ENCODE measurements at regions not wholly inside any gene's neighbourhood (a gene's known extent, or its start where the extent isn't known, plus 50 kb on each side); places are given as distances from the start of the nearest gene placed in this dataset.

GRCh38 chr1:19547814-19548213, 62.5 kb upstream of the CAPZB start:
- H3K4me2 ChIP-seq (ENCODE audit: insufficient read depth, low read length): no peak overlapping the region
- no peak overlapping the region for H3K27ac ChIP-seq (ENCODE audit: insufficient read depth, low read depth, low read length)
- no peak overlapping the region for H3K9ac ChIP-seq (replicated peaks; ENCODE audit: extremely low read depth, insufficient read depth, low read length)
- H3K9me3 ChIP-seq (replicated peaks; ENCODE audit: control insufficient read depth, insufficient read depth, low read length): no peaks in the 10 kb centered on the region
- peaks cover 0 to 2% of the 10 kb centered on the region in 2 experiments for H3K27me3 ChIP-seq (ENCODE audit: control insufficient read depth in 2 of 2, insufficient read depth in 2 of 2, low read length in 2 of 2)
- intact Hi-C loops (cut with micrococcal nuclease) (no loop called here), dilution Hi-C loops (cut with MboI; ENCODE audit: extremely low pct_ligation_motif_present, low sequenced_read_pairs) (no loop called here)
- H3K4me1 ChIP-seq (ENCODE audit: control insufficient read depth, extremely low read depth, insufficient read depth, low read length): no peaks in the 10 kb centered on the region
- no peaks in the 10 kb centered on the region for H4K20me1 ChIP-seq (replicated peaks; ENCODE audit: control insufficient read depth, extremely low read depth, insufficient read depth, low read length)
- no peak for FAIRE-seq
- no peak overlapping the region for H2AFZ ChIP-seq (ENCODE audit: low read depth, low read length)
- POLR2A ChIA-PET: no interaction called here
- no TSS peak for BruUV-seq (replicated peaks)
- no peaks in the 10 kb centered on the region for H3K9me1 ChIP-seq (replicated peaks; ENCODE audit: control insufficient read depth, extremely low read depth, insufficient read depth, low read length)
- no peaks in the 10 kb centered on the region for H3K79me2 ChIP-seq (ENCODE audit: control insufficient read depth, insufficient read depth, low read length)
- CTCF ChIA-PET: no interaction called here
- H3K36me3 ChIP-seq (ENCODE audit: control insufficient read depth in 2 of 2, extremely low read depth in 1 of 2, insufficient read depth in 2 of 2, low read length in 2 of 2): no peaks in the 10 kb centered on the region
- no peak for DNase-seq (ENCODE audit: low read depth, low spot score)
- no peak overlapping the region for H3K4me3 ChIP-seq (replicated peaks in 1 of 3; ENCODE audit: insufficient read depth in 1 of 3, low read depth in 1 of 3, low read length in 3 of 3)
- TF ChIP-seq POLR2A (IDR thresholded peaks at IDR 0.05; ENCODE audit: low read depth, low read length) (no peak), MYC (IDR thresholded peaks at IDR 0.05; ENCODE audit: low read depth, low read length) (no peak), FOS (IDR thresholded peaks at IDR 0.05; ENCODE audit: borderline replicate concordance, insufficient read depth, low read length) (no peak), JUN (IDR thresholded peaks at IDR 0.05; ENCODE audit: borderline replicate concordance, insufficient read depth, insufficient read length, low read depth) (no peak)

GRCh38 chr1:19536519-19536918, 51.2 kb upstream of the CAPZB start:
- Histone ChIP-seq H2AFZ (ENCODE audit: low read depth, low read length) (no peak overlapping the region), H3K27me3 (ENCODE audit: control insufficient read depth in 2 of 2, insufficient read depth in 2 of 2, low read length in 2 of 2) (no peaks in the 10 kb centered on the region), H3K36me3 (ENCODE audit: control insufficient read depth in 2 of 2, extremely low read depth in 1 of 2, insufficient read depth in 2 of 2, low read length in 2 of 2) (no peaks in the 10 kb centered on the region), H3K79me2 (ENCODE audit: control insufficient read depth, insufficient read depth, low read length) (no peaks in the 10 kb centered on the region), H4K20me1 (replicated peaks; ENCODE audit: control insufficient read depth, extremely low read depth, insufficient read depth, low read length) (no peaks in the 10 kb centered on the region), H3K9ac (replicated peaks; ENCODE audit: extremely low read depth, insufficient read depth, low read length) (no peak overlapping the region), H3K9me1 (replicated peaks; ENCODE audit: control insufficient read depth, extremely low read depth, insufficient read depth, low read length) (no peaks in the 10 kb centered on the region), H3K9me3 (replicated peaks; ENCODE audit: control insufficient read depth, insufficient read depth, low read length) (no peaks in the 10 kb centered on the region), H3K4me2 (ENCODE audit: insufficient read depth, low read length) (no peak overlapping the region), H3K4me1 (ENCODE audit: control insufficient read depth, extremely low read depth, insufficient read depth, low read length) (no peaks in the 10 kb centered on the region), H3K27ac (ENCODE audit: insufficient read depth, low read depth, low read length) (no peak overlapping the region), H3K4me3 (replicated peaks in 1 of 3; ENCODE audit: insufficient read depth in 1 of 3, low read depth in 1 of 3, low read length in 3 of 3) (no peak overlapping the region)
- TF ChIP-seq MAX (IDR thresholded peaks at IDR 0.05; ENCODE audit: insufficient read depth, insufficient read length): no peak
- no peak for TF ChIP-seq GATA2 (IDR thresholded peaks at IDR 0.05; ENCODE audit: insufficient read depth, insufficient read length, low read depth, low read length)
- no peak for TF ChIP-seq FOS (IDR thresholded peaks at IDR 0.05; ENCODE audit: borderline replicate concordance, insufficient read depth, low read length)
- no peak for TF ChIP-seq EZH2 (IDR thresholded peaks at IDR 0.05; ENCODE audit: borderline replicate concordance, low read depth, low read length, severe bottlenecking)
- TF ChIP-seq POLR2AphosphoS5 (IDR thresholded peaks at IDR 0.05; ENCODE audit: insufficient read depth, low read depth, low read length): no peak
- no peak for TF ChIP-seq POLR2A (IDR thresholded peaks at IDR 0.05; ENCODE audit: low read depth, low read length)
- TF ChIP-seq CTCF (IDR thresholded peaks at IDR 0.05; ENCODE audit: extremely low read depth in 1 of 2, insufficient read depth in 1 of 2, low read depth in 1 of 2, low read length in 2 of 2): no peak
- no peak for TF ChIP-seq JUN (IDR thresholded peaks at IDR 0.05; ENCODE audit: borderline replicate concordance, insufficient read depth, insufficient read length, low read depth)
- no peak for TF ChIP-seq MYC (IDR thresholded peaks at IDR 0.05; ENCODE audit: low read depth, low read length)
- DNase-seq (ENCODE audit: low read depth, low spot score) (no peak), FAIRE-seq (no peak)
- BruUV-seq (replicated peaks): no TSS peak
- CTCF ChIA-PET: no interaction called here
- intact Hi-C loops (cut with micrococcal nuclease): no loop called here
- dilution Hi-C loops (cut with MboI; ENCODE audit: extremely low pct_ligation_motif_present, low sequenced_read_pairs): no loop called here
- POLR2A ChIA-PET: no interaction called here
